Ishikawa (cell line): ENCODE measurements at regions not wholly inside any gene's neighbourhood (a gene's known extent, or its start where the extent isn't known, plus 50 kb on each side); places are given as distances from the start of the nearest gene placed in this dataset.

Experiments
- CEBPB ChIP-seq: IDR thresholded peaks from 2 replicates; pipeline ENCODE4 v1.6.1; 2012
- CREB1 ChIP-seq: IDR thresholded peaks from 2 replicates; pipeline ENCODE4 v1.6.1; 2012; ENCODE audit warnings: low read depth
- EGR1 ChIP-seq: IDR thresholded peaks from 2 replicates; pipeline ENCODE4 v1.6.1; 2012
- EP300 ChIP-seq: IDR thresholded peaks from 2 replicates; pipeline ENCODE4 v1.6.1; 2012; ENCODE audit warnings: borderline replicate concordance
- FOXM1 ChIP-seq: IDR thresholded peaks from 2 replicates; pipeline ENCODE4 v1.6.1; 2012; ENCODE audit warnings: low read depth, borderline replicate concordance
- NFIC ChIP-seq: IDR thresholded peaks from 2 replicates; pipeline ENCODE4 v1.6.1; 2012
- RAD21 ChIP-seq: IDR thresholded peaks from 2 replicates; pipeline ENCODE4 v1.6.1; 2012; ENCODE audit warnings: low read depth
- TAF1 ChIP-seq: IDR thresholded peaks from 2 replicates; pipeline ENCODE4 v1.6.1; 2012; ENCODE audit warnings: low read depth, mild to moderate bottlenecking
- TCF12 ChIP-seq: IDR thresholded peaks from 2 replicates; pipeline ENCODE4 v1.6.1; 2012; ENCODE audit warnings: low read depth
- TEAD4 ChIP-seq: IDR thresholded peaks from 2 replicates; pipeline ENCODE4 v1.6.1; 2012
- YY1 ChIP-seq: IDR thresholded peaks from 2 replicates; pipeline ENCODE4 v1.6.1; 2012; ENCODE audit warnings: low read depth
- ZBTB7A ChIP-seq: IDR thresholded peaks from 2 replicates; pipeline ENCODE4 v1.6.1; 2012; ENCODE audit warnings: low read depth
- TF ChIP-seq, protein P1 (sequence below): IDR thresholded peaks from 2 replicates; pipeline ENCODE4 v1.6.1; 2012
- TF ChIP-seq, protein P2 (sequence below): IDR thresholded peaks from 2 replicates; pipeline ENCODE4 v1.6.1; 2012; ENCODE audit warnings: low read depth, mild to moderate bottlenecking
- TF ChIP-seq, protein P3 (sequence below): IDR thresholded peaks from 2 replicates; pipeline ENCODE4 v1.6.1; 2012

DNA sequence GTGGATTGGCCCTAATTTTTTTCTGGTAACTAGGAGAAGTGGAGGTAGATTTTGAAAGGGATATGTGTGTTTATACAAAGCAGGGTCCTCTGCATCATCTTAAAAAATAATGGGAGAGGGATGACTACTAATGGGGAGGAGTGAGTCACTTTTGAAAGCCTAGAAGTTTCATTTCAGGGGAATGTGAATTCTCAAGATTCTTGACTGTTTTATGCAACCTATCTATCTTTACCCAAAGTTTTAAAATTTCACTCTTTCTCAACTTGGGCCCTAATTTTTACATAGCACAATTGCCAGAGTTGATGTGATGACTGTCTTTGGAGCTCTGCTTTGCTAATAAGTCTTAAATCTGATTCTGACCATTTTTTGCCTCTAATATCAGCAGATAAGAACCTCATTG lies 445.2 kb downstream of the GRXCR1 start:
- TF ChIP-seq TCF12 (no peak), TEAD4 (no peak), FOXM1 (no peak), CEBPB (no peak), YY1 (no peak), RAD21 (no peak), EP300 (no peak), ZBTB7A (no peak)
- TF ChIP-seq, protein P1, sequence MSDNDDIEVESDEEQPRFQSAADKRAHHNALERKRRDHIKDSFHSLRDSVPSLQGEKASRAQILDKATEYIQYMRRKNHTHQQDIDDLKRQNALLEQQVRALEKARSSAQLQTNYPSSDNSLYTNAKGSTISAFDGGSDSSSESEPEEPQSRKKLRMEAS: no peak
- TF ChIP-seq, protein P2, sequence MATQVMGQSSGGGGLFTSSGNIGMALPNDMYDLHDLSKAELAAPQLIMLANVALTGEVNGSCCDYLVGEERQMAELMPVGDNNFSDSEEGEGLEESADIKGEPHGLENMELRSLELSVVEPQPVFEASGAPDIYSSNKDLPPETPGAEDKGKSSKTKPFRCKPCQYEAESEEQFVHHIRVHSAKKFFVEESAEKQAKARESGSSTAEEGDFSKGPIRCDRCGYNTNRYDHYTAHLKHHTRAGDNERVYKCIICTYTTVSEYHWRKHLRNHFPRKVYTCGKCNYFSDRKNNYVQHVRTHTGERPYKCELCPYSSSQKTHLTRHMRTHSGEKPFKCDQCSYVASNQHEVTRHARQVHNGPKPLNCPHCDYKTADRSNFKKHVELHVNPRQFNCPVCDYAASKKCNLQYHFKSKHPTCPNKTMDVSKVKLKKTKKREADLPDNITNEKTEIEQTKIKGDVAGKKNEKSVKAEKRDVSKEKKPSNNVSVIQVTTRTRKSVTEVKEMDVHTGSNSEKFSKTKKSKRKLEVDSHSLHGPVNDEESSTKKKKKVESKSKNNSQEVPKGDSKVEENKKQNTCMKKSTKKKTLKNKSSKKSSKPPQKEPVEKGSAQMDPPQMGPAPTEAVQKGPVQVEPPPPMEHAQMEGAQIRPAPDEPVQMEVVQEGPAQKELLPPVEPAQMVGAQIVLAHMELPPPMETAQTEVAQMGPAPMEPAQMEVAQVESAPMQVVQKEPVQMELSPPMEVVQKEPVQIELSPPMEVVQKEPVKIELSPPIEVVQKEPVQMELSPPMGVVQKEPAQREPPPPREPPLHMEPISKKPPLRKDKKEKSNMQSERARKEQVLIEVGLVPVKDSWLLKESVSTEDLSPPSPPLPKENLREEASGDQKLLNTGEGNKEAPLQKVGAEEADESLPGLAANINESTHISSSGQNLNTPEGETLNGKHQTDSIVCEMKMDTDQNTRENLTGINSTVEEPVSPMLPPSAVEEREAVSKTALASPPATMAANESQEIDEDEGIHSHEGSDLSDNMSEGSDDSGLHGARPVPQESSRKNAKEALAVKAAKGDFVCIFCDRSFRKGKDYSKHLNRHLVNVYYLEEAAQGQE: no peak

DNA sequence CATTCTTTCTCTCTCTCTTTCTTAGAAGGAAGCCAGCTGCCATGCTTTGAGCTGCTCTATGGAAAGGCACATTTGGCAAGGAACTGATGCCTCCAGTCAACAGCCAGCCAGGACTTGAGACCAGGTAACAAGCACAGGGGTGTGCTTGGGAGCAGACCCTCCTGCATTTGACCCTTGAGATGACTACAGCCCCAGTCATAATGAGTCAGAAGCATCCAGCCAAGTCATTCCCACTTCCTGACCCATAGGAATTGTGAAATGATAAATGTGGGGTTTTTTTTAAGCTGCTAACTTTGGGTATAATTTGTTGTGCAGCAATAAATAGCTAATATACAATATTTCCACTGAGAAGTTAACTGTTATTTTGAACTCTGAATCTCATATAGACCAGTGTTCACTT lies 446.9 kb downstream of the GRXCR1 start:
- no peak for TF ChIP-seq ZBTB7A
- no peak for TF ChIP-seq CEBPB
- no peak for TF ChIP-seq TCF12
- TF ChIP-seq, protein P2: no peak
- TF ChIP-seq YY1: no peak
- TF ChIP-seq RAD21: no peak
- TF ChIP-seq, protein P1: no peak
- no peak for TF ChIP-seq TAF1
- TF ChIP-seq EP300: no peak
- TF ChIP-seq FOXM1: no peak
- TF ChIP-seq EGR1: no peak
- no peak for TF ChIP-seq NFIC
- no peak for TF ChIP-seq TEAD4
- no peak for TF ChIP-seq CREB1
- TF ChIP-seq, protein P3, sequence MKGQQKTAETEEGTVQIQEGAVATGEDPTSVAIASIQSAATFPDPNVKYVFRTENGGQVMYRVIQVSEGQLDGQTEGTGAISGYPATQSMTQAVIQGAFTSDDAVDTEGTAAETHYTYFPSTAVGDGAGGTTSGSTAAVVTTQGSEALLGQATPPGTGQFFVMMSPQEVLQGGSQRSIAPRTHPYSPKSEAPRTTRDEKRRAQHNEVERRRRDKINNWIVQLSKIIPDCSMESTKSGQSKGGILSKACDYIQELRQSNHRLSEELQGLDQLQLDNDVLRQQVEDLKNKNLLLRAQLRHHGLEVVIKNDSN: no peak

DNA sequence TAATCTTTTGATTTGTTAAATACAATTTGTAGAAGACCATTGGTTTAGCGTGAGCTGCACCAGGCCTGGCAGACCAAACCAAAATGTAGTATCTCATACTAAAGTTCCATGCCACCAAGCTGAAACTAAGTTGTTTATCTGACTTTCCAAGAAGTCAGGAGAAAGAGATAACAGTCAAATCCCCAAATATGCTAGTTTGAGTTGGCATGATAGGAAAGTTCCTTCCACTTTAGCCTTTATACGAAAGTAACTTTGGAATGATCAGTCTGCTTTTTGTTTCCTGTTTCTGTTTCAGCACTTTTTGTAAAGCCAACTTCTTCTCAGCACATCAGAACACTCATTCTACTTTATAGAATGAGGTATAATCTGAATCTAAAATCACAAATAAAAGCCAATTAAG lies 449.2 kb downstream of the GRXCR1 start:
- TF ChIP-seq TEAD4: no peak
- no peak for TF ChIP-seq EP300
- TF ChIP-seq FOXM1: no peak
- TF ChIP-seq CEBPB: no peak
- TF ChIP-seq RAD21: no peak
- no peak for TF ChIP-seq CREB1
- TF ChIP-seq, protein P2: no peak

DNA sequence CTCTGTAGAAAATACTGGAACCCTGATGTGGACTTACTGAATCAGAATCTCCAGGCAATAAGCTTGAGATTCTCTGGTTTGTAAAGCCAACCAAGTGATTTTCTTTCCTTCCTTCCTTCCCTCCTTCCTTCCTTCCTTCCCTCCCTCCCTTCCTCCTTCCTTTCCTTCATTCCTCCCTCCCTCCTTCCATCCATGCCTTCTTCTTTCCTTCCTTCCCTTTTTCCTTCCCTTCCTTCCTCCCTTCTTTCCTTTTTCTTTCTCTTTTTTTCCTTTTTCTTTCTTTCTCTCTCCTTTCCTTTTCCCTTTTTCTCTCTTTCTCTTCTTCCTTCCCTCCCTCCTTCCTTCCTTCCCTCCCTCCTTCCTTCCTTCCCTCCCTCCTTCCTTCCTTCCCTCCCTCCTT lies 450.8 kb downstream of the GRXCR1 start:
- TF ChIP-seq, protein P3: no peak
- TF ChIP-seq ZBTB7A: no peak
- TF ChIP-seq CEBPB: no peak
- no peak for TF ChIP-seq NFIC
- no peak for TF ChIP-seq EGR1
- TF ChIP-seq TAF1: no peak
- no peak for TF ChIP-seq EP300
- TF ChIP-seq, protein P2: no peak
- TF ChIP-seq, protein P1: no peak
- no peak for TF ChIP-seq TCF12
- no peak for TF ChIP-seq FOXM1
- TF ChIP-seq RAD21: no peak
- TF ChIP-seq TEAD4: no peak
- no peak for TF ChIP-seq YY1
- TF ChIP-seq CREB1: no peak
